GM19043 (cell line): ENCODE measurements at regions not wholly inside any gene's neighbourhood (a gene's known extent, or its start where the extent isn't known, plus 50 kb on each side); places are given as distances from the start of the nearest gene placed in this dataset.

Source experiments
- ATAC-seq: cut with Tn5 transposase; IDR thresholded peaks from one replicate; pipeline ENCODE4 v1.9.1; 2021; ENCODE audit warnings: low read depth; ENCODE audit not compliant: unreplicated experiment

DNA sequence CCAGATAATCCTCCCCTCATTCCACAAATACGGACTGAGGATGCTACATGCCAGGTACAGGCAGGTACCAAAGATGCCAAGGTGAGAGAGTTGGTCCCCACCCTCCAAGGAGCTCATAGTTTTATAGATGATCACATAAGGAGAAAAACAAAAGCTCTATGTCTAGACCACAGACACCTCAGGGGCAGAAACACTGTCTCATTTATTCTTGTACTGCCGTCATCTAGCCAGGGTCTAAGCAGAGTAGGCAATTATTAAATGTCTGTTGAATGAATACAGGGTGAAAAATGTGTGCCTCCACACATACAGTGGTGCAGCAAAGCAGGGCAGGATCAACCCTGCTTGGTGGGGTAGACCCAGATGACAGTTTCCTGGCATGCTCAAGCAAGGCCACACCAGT, 439.8 kb upstream of the JARID2 start:
- ATAC-seq: no peak

DNA sequence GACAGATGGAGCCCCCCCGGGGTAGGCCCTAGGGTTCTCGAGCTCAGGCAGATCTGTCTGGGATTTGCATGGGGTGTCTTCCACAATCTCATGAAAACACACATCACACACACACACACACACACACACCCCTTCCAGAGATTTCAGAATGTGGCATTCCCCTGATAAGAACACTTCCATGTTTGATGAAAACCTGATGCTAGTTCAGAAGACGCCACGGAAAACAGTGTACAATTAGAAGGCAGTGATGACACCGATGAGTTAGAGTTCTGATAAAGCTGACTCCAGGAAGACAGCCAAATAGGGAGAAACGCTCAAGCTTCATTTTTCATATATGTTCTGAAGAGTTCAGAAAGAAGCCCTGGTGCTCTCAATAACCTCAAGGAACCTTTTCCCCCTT, 438.7 kb upstream of the JARID2 start:
- ATAC-seq: no peak

- no peak for ATAC-seq
Measured at GRCh38 chr6:14807971-14808370, 437.9 kb upstream of the JARID2 start.

DNA sequence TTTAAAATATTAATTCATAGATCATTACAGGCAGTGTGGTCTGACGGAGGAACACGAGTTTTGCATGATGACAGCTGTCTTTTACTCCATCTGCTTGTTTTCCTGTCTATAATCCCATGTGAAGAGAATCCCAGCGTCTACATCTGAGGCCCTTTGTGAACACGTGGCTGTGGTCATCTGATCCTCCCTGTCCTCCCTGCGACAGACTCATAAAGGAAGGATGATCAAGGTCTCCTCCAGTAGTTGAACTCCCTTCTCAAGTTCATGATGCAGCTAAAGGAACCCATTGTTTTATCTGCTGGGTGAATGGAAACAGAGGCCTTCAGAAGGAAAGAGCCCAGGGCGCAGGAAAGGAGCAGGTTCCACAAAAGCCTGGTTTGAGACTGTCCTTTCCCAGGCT, 435.8 kb upstream of the JARID2 start:
- ATAC-seq: no peak

GRCh38 chr6:14811775-14812428, 434.0 kb upstream of the JARID2 start:
- no peak for ATAC-seq

- ATAC-seq: no peak
Measured at GRCh38 chr6:14814016-14814415, 431.9 kb upstream of the JARID2 start.

- no peak for ATAC-seq
Measured at GRCh38 chr6:14816116-14816859, 429.6 kb upstream of the JARID2 start.

- no peak for ATAC-seq
Measured at GRCh38 chr6:14817074-14817473, 428.8 kb upstream of the JARID2 start.

DNA sequence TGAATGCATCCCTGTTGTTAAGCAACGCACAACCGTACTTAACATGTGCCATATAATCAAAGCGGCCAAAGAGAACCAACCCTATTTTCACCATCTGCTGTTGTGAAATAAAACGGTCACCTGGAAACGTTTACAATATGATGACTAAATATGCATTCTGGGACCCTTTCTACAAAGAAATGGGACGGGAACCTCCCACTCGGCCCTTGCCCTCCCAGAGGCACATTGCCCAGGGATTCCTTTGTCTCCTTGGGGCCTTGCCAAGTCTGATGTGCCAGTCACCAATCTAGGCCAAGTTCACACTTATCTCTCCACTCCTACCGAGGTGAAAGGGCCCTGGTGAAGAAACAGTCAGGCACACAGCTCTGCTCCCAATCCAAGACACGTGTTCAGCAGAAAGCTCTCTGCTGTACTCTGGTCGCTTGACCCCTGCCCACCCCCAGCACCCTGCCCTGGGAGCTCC, 427.4 kb upstream of the JARID2 start:
- ATAC-seq: no peak

GRCh38 chr6:14819001-14819400, 426.9 kb upstream of the JARID2 start:
- no peak for ATAC-seq

DNA sequence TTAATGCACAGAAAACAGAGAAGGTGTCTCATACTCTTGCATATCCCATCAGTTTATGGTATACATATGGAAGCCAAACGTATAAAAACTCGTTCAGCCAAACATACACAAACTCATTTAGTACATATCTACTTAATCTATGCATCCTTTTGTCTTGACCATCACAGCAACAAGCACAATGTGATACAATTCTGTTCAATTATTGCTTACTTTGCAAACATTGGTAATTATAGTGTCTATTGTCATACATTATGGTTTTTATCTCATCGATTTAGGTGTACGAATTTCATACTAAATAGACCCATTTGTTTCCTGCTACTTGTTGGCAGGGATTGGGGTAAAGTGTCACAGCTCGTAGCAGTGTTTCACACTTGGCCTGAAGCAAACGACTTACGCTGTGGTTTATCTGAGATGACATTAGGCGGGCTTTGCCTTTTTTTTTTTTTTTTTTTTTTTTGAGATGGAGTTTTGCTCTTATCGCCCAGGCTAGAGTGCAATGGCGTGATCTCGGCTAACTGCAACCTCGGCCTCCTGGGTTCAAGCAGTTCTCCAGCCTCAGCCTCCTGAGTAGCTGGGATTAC, 425.9 kb upstream of the JARID2 start:
- no peak for ATAC-seq

- no peak for ATAC-seq
Measured at GRCh38 chr6:14822012-14822553, 423.8 kb upstream of the JARID2 start.

- ATAC-seq: no peak
Measured at GRCh38 chr6:14822679-14823078, 423.2 kb upstream of the JARID2 start.

GRCh38 chr6:14824060-14824459, 421.8 kb upstream of the JARID2 start:
- ATAC-seq: no peak

DNA sequence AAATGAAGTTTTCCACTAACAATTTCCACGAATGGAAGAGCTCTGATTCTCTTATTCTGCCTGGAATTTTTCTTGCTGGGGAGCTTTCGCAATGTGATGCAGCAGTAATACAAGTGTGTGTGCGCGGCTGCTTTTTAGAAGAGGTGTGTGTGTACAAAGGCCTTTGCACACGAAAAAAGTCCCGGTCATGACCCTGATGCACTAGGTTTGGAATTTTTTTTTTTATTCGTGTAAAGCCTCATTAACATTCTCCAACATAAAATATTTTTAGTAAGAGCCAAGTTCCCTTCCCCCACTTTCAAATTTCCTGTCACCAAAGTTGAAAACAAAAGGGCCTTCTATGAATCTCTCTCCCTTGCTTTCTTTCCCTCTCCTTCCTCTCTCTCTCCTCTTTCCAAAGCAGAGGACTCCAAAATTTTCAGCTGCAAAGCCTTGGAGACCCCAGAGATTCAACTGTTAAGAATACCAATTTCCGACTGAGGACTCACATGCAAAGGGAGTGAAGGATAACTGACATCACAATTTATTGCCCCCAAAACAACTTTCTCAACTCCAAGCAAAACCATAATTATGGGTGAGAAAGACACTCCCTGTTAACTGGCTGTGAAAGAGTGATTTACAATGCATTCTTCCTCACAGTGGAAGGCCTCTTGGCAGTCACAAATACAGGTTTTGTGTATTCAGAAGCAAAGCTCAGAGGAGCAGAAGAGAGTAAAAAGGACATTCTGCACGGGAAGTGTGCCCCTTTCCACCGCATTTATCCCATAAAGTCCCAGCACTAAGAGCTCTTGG, 421.2 kb upstream of the JARID2 start:
- no peak for ATAC-seq

- ATAC-seq: no peak
Measured at GRCh38 chr6:14826456-14826855, 419.4 kb upstream of the JARID2 start.

GRCh38 chr6:14827354-14827753, 418.5 kb upstream of the JARID2 start:
- no peak for ATAC-seq

GRCh38 chr6:14828201-14828611, 417.7 kb upstream of the JARID2 start:
- ATAC-seq: no peak

DNA sequence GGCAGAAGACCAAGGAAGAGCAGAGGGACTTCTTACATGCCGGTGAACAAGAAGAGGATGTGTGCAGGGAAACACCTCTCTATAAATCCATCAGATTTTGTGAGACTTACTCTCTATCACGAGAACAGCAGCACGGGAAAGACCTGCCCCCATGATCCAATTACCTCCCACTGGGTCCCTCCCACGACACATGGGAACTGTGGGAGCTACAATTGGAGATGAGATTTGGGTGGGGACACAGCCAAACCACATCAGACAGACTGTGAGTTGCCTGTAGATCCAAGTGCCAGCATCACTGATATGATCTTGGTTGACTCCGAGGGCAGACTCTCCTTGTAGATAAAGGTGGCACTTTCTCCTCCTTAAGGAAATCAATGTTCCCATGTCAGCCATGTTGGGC, 414.8 kb upstream of the JARID2 start:
- no peak for ATAC-seq

DNA sequence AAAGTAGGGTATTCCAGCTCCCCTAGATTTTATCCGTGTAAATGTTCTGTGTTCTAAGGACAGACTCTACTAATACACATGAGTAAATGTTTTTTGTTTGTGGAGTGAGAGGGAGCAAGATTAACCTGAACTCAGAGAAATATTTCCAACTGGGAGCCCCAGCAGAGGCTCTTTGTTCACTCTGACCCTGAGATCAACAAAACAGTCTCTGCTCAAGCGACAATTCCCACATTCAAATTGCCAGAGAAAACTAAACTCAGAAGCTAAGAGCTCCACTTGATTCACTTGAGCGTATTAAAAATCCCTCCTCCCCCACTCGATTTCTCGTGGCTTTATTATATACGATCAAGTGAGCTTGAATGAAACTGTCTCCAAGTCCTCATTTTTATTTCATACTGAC, 413.9 kb upstream of the JARID2 start:
- ATAC-seq: no peak

DNA sequence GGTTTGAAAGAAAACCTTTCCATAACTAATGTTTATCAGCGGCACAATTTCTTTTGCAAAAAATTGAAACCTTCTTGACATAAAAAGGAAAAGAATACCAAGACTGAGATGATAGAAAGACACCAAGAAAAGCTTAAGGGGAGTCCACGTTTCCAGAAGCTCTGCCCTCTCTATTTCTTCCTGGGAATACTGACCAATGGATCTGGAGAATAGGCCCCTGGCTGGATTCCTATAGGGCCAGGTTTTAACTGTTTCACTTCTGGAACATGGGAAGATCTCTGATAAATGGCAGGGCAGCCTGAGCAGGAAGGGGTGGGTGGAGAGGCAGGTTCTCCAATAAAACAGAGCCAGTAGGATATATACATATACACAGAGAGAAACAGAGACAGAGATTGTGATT, 413.4 kb upstream of the JARID2 start:
- no peak for ATAC-seq
